AG08395 (cell line): ENCODE measurements at regions not wholly inside any gene's neighbourhood (a gene's known extent, or its start where the extent isn't known, plus 50 kb on each side); places are given as distances from the start of the nearest gene placed in this dataset.
"Not testable (repeated sequence)": the region's sequence is repeated elsewhere in the genome, so short reads cannot be mapped to it uniquely, and the experiment has no call there.

Experiments used
- DNase-seq: peaks from one replicate; pipeline ENCODE4 v3.0.0; 2012; ENCODE audit warnings: mixed read lengths, low spot score

GRCh38 chr16:13336907-13337881 lies 435.8 kb downstream of the SHISA9 start:
- DNase-seq, result not testable (repeated sequence)

DNA sequence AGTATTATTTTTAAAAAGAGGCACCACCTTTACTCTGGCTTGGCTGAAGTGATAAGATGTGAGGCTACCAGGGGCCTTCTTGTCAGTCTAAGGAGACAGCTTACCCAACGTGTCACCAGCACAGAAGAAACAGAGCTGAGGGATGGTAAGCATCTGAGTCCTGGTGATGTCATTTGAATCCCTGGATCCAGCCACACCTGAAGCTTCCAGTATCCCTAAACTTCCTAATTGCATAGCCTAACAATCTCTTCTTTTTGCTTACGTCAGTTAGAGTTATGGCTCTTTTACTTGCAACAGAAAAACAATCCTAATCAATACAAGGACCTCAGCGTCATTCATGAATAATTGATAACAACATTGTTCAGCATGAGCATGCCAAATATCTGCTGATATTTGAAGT lies 436.6 kb downstream of the SHISA9 start:
- no peak for DNase-seq

- no peak for DNase-seq
Observed at GRCh38 chr16:13342675-13343074, 441.3 kb downstream of the SHISA9 start.

DNA sequence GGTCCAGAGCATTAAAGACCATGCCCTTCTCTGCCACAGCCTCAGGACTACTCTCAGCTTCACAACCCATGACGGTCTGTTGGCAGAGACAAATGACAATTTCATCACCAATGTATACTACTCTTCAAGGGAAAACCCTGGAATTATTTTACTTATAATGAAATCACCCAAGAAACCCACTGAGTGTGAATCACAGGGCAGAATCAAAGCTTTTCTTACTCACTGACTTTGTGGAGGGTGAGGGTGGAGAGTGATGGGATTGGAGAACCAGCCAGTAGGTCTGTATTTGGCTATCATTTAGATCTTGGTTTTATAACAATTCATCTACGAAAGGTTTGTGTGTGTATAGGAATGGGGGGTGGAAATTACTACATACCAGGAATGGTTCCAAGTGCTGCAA lies 442.6 kb downstream of the SHISA9 start:
- no peak for DNase-seq

- no peak for DNase-seq
Observed at GRCh38 chr16:13348416-13348815, 447.0 kb downstream of the SHISA9 start.

GRCh38 chr16:13350000-13350399 lies 448.6 kb downstream of the SHISA9 start:
- DNase-seq, result no peak

GRCh38 chr16:13351181-13351580 lies 449.8 kb downstream of the SHISA9 start:
- DNase-seq, result no peak

DNA sequence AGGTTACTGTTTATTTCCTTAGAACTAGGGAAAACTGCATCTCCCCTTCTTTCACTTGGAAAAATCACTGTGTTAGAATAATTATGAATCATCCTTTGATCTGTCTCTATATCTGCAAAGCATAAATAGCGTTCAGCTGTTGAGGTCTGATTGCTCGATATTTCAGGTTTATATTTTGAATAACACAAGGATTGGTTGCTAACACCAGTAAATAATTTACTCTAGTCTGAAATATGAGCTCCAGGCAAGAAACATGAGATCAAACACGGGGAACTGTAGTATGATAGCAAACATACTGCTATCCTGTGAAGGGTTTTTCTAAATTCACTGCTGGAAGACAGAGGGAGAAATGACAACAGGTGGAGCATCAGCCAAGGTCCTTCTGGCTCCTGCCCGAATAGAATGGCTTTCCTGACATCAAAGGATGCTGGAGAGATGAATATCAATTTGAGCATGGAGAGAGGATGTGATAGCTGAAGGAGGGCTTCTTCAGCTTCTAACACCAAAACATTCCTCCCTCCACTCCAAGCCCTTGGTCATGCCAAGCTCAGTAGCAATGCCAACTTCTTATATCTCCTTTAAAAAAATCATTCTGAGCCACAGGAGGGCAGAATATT lies 450.3 kb downstream of the SHISA9 start:
- DNase-seq, result no peak

DNA sequence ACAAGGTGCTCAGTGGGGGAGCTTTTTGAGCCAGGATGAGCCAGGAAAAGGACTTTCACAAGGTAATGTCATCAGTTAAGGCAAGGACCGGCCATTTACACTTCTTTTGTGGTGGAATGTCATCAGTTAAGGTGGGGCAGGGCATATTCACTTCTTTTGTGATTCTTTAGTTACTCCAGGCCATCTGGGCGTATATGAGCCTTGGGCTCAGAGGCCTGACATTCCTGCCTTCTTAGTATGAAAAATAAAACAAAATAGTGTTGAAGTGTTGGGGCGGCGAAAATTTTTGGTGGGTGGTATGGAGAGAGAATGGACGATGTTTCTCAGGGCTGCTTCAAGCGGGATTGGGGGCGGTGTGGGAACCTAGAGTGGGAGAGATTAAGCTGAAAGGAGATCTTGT lies 451.4 kb downstream of the SHISA9 start:
- not testable (repeated sequence) for DNase-seq

- not testable (repeated sequence) for DNase-seq
Observed at GRCh38 chr16:13357842-13358241, 456.4 kb downstream of the SHISA9 start.

GRCh38 chr16:13359835-13360234 lies 458.4 kb downstream of the SHISA9 start:
- DNase-seq, result no peak

DNA sequence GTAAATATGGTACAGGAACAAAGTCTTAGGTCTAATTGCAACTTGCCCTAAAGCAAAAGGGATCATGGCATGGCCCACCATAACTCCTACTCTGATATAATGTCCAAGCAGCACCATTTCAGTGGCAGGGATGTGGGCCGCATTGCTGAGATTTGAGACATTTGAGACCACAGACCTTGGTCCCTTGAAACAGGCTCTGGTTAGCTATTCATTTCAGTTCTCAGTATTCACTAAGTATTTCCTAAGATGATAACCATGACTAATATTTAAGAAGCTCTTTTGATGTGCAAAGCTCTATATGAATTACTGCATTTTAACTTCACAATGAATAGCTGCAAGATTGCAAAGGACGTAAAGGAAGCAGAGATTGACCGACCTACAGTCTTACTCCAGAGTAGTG lies 471.0 kb downstream of the SHISA9 start:
- no peak for DNase-seq

DNA sequence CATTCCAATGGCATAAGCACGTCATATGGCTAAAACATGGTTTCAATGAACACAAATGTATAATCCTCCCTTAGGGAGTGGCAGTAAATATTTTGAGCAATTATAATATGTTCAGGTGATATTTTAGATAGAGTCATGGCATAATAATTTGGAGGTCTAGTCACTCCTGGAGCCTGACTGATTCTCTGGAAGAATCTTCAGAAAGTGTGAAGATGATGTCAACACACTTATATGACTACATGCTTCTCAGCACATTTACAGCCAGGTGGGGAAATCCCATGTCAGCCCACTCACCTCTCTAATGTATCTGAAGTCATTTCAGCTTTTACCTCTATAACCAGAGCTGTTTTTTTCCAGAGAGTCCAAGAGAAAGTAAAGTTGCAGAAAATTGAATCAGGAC lies 474.8 kb downstream of the SHISA9 start:
- no peak for DNase-seq

GRCh38 chr16:13377143-13377542 lies 475.7 kb downstream of the SHISA9 start:
- DNase-seq, result no peak

DNA sequence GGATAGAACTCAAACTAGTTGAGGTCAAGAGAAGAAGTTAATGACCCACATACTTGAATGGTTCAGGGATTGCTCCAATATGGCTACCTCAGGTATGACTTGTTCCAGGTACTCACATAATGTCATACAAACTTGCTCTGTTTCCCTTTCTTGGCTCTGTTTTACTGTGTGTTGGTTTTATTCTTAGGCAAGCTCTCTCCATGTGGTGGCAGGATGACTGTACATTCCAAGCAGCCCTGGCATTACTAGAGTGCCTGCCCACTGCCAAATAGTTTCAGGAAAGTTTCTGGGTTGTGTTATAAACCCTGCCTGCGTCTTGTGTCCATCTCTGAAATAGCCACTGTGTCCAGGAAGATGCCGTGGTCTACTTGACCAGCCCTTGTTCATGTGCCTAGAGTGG lies 476.8 kb downstream of the SHISA9 start:
- no peak for DNase-seq

- no peak for DNase-seq
Observed at GRCh38 chr16:13379266-13379665, 477.9 kb downstream of the SHISA9 start.

DNA sequence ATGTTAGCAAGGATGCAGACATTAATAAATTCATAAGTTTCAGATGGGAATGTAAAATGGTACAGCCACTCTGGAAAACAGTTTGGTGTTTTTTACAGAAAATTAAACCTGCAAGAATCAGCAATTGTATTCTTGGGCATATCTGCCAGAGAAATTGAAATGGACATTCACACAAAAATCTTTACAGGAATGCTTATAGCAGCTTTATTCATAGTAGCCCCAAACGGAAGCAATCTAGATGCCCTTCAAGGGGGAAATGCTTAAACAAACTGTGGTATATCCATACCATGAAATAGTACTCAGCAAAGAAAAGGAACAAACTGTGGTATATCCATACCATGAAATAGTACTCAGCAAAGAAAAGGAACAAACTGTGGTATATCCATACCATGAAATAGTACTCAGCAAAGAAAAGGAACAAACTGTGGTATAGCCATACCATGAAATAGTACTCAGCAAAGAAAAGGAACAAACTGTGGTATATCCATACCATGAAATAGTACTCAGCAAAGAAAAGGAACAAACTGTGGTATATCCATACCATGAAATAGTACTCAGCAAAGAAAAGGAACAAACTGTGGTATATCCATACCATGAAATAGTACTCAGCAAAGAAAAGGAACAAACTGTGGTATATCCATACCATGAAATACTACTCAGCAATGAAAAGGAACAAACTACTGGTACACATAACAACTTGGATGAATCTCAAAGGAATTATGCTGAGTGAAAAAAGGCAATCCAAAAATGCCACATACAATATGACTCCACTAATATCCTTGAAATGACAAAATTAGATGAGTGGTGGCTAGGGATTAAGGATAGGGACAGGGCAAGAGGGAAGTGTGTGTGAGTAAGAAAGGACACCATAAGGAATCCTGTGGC lies 484.0 kb downstream of the SHISA9 start:
- DNase-seq, result not testable (repeated sequence)

DNA sequence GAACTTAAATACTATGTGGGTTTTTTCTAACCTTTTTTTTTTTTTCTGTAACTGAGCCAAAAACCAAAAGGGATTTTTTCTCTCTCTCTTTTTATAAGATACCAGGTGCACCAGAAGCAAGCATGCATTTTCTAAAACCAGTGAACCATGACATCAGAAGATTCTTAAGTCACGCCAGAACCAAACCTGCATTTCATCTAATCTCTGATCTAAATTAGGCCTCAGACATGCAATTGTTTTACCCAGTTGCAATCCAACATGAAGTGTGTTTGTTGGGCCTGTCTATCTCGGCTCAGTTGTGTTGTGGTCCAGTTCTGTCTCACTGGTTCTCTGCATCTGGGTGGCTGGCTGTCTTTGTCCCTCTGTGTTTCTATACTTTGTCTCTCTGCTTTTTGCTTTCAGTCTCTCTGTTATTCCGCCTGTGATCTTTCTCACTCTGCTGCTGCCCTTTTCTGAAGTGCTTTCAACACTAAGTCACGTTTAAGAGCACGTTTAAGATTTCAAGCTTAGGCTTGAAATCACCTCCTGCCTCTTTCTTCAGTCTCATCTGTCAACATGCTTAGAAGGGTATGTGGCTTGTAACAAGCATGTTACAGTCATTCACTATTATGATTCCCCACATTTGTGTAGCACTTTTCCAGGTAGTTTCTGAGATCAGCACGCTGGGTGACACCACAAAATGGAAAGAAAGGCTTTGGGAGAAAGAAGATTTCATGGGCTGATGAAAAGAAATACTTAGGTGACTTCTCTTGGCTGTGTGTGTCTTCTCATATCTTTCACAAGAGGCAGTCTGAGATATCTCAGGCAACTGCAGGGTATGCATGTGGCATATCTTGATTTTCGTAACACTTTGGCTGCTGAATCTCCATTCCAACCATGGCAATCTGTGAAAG lies 488.9 kb downstream of the SHISA9 start:
- no peak for DNase-seq

- DNase-seq, result no peak
Observed at GRCh38 chr16:13390986-13391305, 489.5 kb downstream of the SHISA9 start.

- DNase-seq, result no peak
Observed at GRCh38 chr16:13391337-13391736, 489.9 kb downstream of the SHISA9 start.

DNA sequence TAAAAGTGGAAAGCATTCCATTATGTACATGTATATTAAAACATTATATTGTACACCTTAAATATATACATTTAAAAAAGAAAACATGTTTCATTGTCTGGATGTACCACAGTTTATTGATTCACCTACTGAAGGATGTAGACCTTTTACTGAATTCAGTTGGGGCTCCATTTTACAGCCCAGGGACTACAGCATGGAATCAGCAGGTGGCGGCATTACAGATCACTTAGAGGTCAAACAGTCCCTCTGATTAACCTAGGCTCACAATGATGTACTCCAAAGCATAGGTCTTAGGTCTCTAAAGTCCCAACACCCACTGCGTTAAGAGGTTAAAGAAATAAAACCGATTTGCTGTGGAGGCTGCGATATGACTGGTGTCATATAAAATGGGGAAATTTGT lies 490.9 kb downstream of the SHISA9 start:
- DNase-seq, result no peak

- DNase-seq, result no peak
Observed at GRCh38 chr16:13393816-13394215, 492.4 kb downstream of the SHISA9 start.
